ENCODE measurements at regions not wholly inside any gene's neighbourhood (a gene's known extent, or its start where the extent isn't known, plus 50 kb on each side); places are given as distances from the start of the nearest gene placed in this dataset.

DNA sequence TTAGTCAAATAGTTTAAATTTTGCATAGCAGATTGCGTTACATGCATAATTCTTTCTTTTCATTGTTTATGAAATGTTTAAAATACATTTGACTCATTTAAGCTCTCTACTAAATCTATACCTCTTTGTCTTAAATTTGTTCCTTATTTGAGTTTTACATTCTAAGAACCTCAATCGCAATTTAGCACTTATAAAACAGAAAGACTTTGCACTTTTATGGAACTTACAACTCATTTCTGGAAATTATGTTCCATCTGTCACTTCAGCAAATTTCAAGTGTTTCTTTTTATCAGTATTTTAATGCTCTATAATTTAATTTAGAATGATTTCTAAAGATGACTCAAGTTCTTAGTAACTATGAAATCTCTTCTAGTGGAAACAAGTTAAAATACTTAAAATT, 1505.8 kb upstream of the SPRY2 start:
- Histone ChIP-seq H3K4me2 (ENCODE audit: low read length) (no peak overlapping the region), H3K4me3 (ENCODE audit: low read length) (no peak overlapping the region), H3K9ac (ENCODE audit: low read depth, low read length) (no peak overlapping the region), H3K4me1 (ENCODE audit: control insufficient read depth, insufficient read depth, low read length) (no peaks in the 10 kb centered on the region), H3K9me3 (replicated peaks; ENCODE audit: low read length) (no peaks in the 10 kb centered on the region), H3K36me3 (ENCODE audit: insufficient read depth, low read length) (no peaks in the 10 kb centered on the region), H3K27me3 (ENCODE audit: control insufficient read depth, insufficient read depth, low read length) (no peaks in the 10 kb centered on the region)

DNA sequence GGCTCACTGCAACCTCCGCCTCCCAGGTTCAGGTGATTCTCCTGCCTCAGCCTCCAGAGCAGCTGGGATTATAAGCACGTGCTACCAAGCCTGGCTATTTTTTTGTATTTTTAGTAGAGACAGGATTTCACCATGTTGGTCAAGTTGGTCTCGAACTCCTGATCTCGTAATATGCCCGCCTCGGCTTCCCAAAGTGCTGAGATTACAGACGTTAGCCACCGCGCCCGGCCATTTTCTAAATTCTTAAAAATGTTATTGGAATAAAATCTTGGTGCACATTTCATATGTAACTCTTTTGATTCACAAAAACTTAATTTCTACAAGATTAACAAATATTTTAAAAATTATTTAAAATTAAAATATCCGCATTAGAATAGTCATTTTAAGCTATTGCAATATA, 1480.3 kb upstream of the SPRY2 start:
- H3K4me2 ChIP-seq (ENCODE audit: low read length), result no peak overlapping the region
- H3K27me3 ChIP-seq (ENCODE audit: control insufficient read depth, insufficient read depth, low read length), result no peaks in the 10 kb centered on the region

DNA sequence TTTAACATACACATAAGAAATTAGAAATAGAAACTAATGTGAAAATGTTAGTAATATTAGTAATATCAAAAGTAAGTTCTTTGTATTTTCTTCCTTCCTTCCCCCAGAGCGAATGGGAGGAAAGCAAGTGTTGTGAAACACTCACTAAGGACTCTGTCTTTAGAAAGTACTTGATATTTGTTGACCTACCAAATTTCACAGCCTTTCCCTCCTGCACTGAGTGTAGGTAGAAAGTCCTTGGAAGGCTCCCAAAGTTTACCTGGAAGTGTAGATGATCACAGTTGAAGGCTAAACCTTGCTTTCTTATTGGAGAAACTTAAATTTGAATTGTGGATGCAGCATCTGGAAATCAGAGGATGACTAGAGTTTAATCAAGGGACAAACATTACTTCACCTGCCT, 1459.5 kb upstream of the SPRY2 start:
- Histone ChIP-seq H3K9me3 (replicated peaks; ENCODE audit: low read length) (peaks cover 3% of the 10 kb centered on the region), H3K4me2 (ENCODE audit: low read length) (no peak overlapping the region), H3K27me3 (ENCODE audit: control insufficient read depth, insufficient read depth, low read length) (no peaks in the 10 kb centered on the region), H3K36me3 (ENCODE audit: insufficient read depth, low read length) (no peaks in the 10 kb centered on the region), H3K9ac (ENCODE audit: low read depth, low read length) (no peak overlapping the region), H3K4me1 (ENCODE audit: control insufficient read depth, insufficient read depth, low read length) (no peaks in the 10 kb centered on the region), H3K4me3 (ENCODE audit: low read length) (no peak overlapping the region)

More for the DNA sequence above, 1480.3 kb upstream of the SPRY2 start:
- Histone ChIP-seq H3K36me3 (ENCODE audit: insufficient read depth, low read length) (no peaks in the 10 kb centered on the region), H3K4me1 (ENCODE audit: control insufficient read depth, insufficient read depth, low read length) (no peaks in the 10 kb centered on the region), H3K4me3 (ENCODE audit: low read length) (no peak overlapping the region), H3K9ac (ENCODE audit: low read depth, low read length) (no peak overlapping the region), H3K9me3 (replicated peaks; ENCODE audit: low read length) (peaks cover 4% of the 10 kb centered on the region)

DNA sequence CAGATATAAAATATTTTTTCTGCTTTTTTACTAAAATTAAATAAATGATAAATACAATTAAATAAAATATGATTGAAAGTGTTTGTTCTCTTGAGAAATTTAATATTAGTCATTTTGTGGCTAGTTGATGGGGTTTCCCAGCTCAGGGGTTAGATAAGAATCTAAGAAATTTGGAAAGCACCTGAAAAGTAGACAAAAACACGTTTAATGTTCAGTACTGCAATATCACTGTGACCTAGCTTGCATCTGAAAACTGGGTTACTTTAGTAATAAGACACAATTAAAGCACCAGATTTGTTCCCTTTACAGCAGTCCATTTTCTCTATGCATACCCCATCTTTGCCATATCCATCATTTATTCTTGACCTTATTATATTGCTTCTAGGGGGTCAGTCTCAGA, 1454.8 kb upstream of the SPRY2 start:
- Histone ChIP-seq H3K4me1 (ENCODE audit: control insufficient read depth, insufficient read depth, low read length) (no peaks in the 10 kb centered on the region), H3K4me3 (ENCODE audit: low read length) (no peak overlapping the region), H3K4me2 (ENCODE audit: low read length) (no peak overlapping the region), H3K9me3 (replicated peaks; ENCODE audit: low read length) (peaks cover under 1% of the 10 kb centered on the region), H3K27me3 (ENCODE audit: control insufficient read depth, insufficient read depth, low read length) (no peaks in the 10 kb centered on the region), H3K36me3 (ENCODE audit: insufficient read depth, low read length) (no peaks in the 10 kb centered on the region), H3K9ac (ENCODE audit: low read depth, low read length) (no peak overlapping the region)

DNA sequence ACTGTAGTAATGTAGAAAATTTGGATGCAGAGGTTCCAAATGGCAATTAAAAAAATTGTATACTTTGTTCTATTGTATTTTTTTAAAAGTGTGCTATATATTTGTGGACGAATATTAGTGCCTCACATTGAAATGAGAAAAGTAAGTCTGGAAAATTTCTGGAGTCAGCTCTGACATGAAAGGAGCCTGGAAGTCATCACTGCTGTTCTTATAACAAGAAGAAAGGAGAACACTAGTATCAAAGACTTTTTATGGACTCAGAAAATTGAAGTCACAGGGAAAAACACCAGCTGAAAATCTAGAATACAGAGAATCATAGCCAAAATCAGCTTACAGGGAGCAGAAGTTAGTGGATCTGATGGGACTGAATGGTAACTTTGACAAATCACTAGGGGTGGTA, 1450.7 kb upstream of the SPRY2 start:
- Histone ChIP-seq H3K9ac (ENCODE audit: low read depth, low read length) (no peak overlapping the region), H3K4me3 (ENCODE audit: low read length) (no peak overlapping the region), H3K4me2 (ENCODE audit: low read length) (no peak overlapping the region), H3K9me3 (replicated peaks; ENCODE audit: low read length) (no peaks in the 10 kb centered on the region), H3K4me1 (ENCODE audit: control insufficient read depth, insufficient read depth, low read length) (no peaks in the 10 kb centered on the region), H3K36me3 (ENCODE audit: insufficient read depth, low read length) (no peaks in the 10 kb centered on the region), H3K27me3 (ENCODE audit: control insufficient read depth, insufficient read depth, low read length) (no peaks in the 10 kb centered on the region)

DNA sequence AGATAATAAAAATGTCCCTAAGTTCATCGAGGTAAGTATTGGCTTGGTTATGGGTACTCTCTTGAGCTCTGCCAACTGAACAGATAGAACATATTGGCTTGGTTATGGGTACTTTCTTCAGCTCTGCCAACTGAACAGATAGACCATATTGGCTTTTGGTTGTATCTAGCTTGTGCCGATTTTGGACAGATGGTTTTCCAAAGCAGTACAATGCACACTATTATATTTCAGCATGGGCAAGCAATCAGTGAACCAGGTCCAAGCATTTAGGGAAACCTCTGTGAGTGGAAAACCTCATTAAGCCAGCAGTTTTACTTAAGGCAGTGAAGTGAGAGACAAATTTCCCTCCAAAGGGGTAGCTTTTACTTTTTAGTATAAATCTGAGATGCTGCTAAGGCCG, 1440.5 kb upstream of the SPRY2 start:
- Histone ChIP-seq H3K9me3 (replicated peaks; ENCODE audit: low read length) (no peaks in the 10 kb centered on the region), H3K4me3 (ENCODE audit: low read length) (no peak overlapping the region), H3K9ac (ENCODE audit: low read depth, low read length) (no peak overlapping the region), H3K36me3 (ENCODE audit: insufficient read depth, low read length) (no peaks in the 10 kb centered on the region), H3K27me3 (ENCODE audit: control insufficient read depth, insufficient read depth, low read length) (no peaks in the 10 kb centered on the region), H3K4me2 (ENCODE audit: low read length) (no peak overlapping the region), H3K4me1 (ENCODE audit: control insufficient read depth, insufficient read depth, low read length) (no peaks in the 10 kb centered on the region)

DNA sequence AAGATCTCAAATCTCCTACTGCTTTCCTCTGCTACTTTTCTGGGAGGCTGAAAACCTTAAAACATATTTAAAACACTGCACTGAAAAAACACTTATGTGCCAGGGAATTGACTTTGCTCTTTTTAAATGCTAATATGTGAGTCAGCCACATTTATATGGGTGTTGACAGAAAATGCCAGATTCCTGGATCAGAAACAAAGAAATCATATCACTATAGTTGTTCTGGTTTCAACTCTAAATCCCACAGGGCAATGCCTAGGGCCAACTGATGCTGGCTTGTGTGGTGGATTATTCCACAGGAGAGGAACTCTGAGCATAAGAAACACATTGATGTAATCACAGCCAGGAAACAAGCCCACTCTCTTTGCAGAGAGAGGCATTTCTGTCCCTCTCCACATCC, 1439.0 kb upstream of the SPRY2 start:
- H3K4me2 ChIP-seq (ENCODE audit: low read length), result no peak overlapping the region
- no peaks in the 10 kb centered on the region for H3K27me3 ChIP-seq (ENCODE audit: control insufficient read depth, insufficient read depth, low read length)
- no peaks in the 10 kb centered on the region for H3K4me1 ChIP-seq (ENCODE audit: control insufficient read depth, insufficient read depth, low read length)
- no peaks in the 10 kb centered on the region for H3K36me3 ChIP-seq (ENCODE audit: insufficient read depth, low read length)
- no peak overlapping the region for H3K4me3 ChIP-seq (ENCODE audit: low read length)
- H3K9me3 ChIP-seq (replicated peaks; ENCODE audit: low read length), result no peaks in the 10 kb centered on the region
- no peak overlapping the region for H3K9ac ChIP-seq (ENCODE audit: low read depth, low read length)

DNA sequence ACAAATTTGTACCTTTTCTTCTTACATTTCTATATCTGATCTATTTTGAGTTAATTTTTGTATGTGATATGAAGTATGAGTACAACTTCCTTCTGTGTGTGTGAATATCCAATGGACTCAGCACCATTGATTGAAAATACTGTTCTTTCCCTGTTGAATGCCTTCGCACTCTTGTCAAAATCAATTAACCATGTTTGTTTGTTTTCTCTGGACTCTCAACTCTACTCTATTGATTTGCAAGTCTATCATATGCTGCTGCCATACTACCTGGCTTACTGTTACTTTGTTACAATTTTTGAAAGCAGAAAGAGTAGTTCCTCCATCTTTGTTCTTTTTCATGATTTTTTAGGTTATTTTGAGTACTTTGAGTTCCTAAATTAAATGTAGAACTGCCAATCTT, 1437.4 kb upstream of the SPRY2 start:
- no peaks in the 10 kb centered on the region for H3K9me3 ChIP-seq (replicated peaks; ENCODE audit: low read length)
- H3K4me3 ChIP-seq (ENCODE audit: low read length), result no peak overlapping the region
- no peaks in the 10 kb centered on the region for H3K4me1 ChIP-seq (ENCODE audit: control insufficient read depth, insufficient read depth, low read length)
- H3K4me2 ChIP-seq (ENCODE audit: low read length), result no peak overlapping the region
- no peaks in the 10 kb centered on the region for H3K27me3 ChIP-seq (ENCODE audit: control insufficient read depth, insufficient read depth, low read length)
- no peaks in the 10 kb centered on the region for H3K36me3 ChIP-seq (ENCODE audit: insufficient read depth, low read length)
- H3K9ac ChIP-seq (ENCODE audit: low read depth, low read length), result no peak overlapping the region

DNA sequence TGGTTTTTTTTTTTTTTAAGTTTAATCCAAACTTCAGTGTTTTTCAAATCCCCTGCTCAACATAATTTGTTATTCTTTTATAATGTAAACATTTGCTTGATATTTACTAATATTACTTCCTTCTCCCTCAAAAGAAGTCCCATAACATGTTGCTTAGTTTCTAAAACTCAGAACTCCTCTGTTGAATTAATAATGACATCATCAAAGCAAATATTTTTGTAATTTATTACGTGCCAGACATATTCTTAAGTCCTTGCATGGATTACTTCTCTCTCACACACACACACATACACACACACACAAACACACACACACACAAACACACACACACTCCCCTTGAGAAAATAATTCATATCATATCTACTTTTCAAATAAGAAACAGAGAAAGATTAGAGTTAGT, 1432.3 kb upstream of the SPRY2 start:
- Histone ChIP-seq H3K4me1 (ENCODE audit: control insufficient read depth, insufficient read depth, low read length) (no peaks in the 10 kb centered on the region), H3K4me3 (ENCODE audit: low read length) (no peak overlapping the region), H3K27me3 (ENCODE audit: control insufficient read depth, insufficient read depth, low read length) (no peaks in the 10 kb centered on the region), H3K4me2 (ENCODE audit: low read length) (no peak overlapping the region), H3K36me3 (ENCODE audit: insufficient read depth, low read length) (no peaks in the 10 kb centered on the region), H3K9ac (ENCODE audit: low read depth, low read length) (no peak overlapping the region), H3K9me3 (replicated peaks; ENCODE audit: low read length) (no peaks in the 10 kb centered on the region)

DNA sequence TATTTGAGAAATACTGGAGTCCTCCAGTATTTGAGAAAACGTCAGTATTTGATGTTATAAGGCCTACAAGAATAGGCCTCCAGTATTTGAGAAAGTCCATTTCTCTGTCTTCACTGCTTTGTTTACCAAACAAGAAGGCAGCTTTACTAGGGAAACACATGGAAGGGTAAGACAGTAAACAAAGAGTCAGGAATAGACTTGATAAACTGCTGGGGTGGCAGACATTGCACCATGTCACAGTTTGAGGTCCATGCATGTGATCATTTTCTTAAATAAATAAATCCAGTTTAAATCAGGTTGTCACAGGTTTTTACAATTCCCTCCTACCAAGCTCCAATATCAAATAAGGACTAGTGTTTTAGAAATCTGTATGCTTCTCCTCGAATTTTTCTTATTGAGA, 1431.0 kb upstream of the SPRY2 start:
- H3K27me3 ChIP-seq (ENCODE audit: control insufficient read depth, insufficient read depth, low read length), result no peaks in the 10 kb centered on the region
- no peak overlapping the region for H3K9ac ChIP-seq (ENCODE audit: low read depth, low read length)
- no peaks in the 10 kb centered on the region for H3K4me1 ChIP-seq (ENCODE audit: control insufficient read depth, insufficient read depth, low read length)

DNA sequence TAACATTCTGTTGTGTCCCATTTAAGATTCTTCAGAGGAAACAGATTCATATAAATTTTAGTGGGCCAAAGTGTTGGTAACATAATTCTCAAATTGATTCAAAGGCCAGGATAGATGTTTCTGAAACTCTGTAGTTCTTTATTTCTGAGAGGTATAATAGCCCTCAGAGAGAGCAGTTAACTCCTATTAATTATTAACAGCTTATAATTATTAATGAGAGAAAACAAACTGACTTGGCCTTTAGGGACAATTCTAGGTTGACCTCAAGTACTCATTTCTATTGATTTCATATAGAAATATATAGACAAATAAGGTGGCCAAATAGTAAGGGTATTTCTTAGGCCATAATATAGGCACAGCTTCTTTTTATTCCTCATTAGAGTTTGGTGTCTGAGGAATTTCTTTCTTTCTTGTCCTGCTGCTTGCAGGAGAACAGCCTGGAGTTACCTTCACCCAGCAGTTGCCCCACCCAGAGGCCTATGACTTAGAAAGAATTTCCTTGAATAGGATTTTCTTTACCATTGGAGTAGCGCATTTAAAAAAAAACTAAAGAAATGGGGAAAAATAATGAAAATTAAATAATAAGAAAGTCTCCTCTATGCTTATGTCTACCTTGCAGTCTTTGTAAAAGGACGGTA, 1430.1 kb upstream of the SPRY2 start:
- H3K4me2 ChIP-seq (ENCODE audit: low read length), result no peak overlapping the region
- H3K4me1 ChIP-seq (ENCODE audit: control insufficient read depth, insufficient read depth, low read length), result no peaks in the 10 kb centered on the region
- H3K36me3 ChIP-seq (ENCODE audit: insufficient read depth, low read length), result no peaks in the 10 kb centered on the region
- H3K9me3 ChIP-seq (replicated peaks; ENCODE audit: low read length), result no peaks in the 10 kb centered on the region
- H3K27me3 ChIP-seq (ENCODE audit: control insufficient read depth, insufficient read depth, low read length), result no peaks in the 10 kb centered on the region
- no peak overlapping the region for H3K4me3 ChIP-seq (ENCODE audit: low read length)
- H3K9ac ChIP-seq (ENCODE audit: low read depth, low read length), result no peak overlapping the region

More for the DNA sequence above, 1431.0 kb upstream of the SPRY2 start:
- H3K4me3 ChIP-seq (ENCODE audit: low read length), result no peak overlapping the region
- no peaks in the 10 kb centered on the region for H3K36me3 ChIP-seq (ENCODE audit: insufficient read depth, low read length)
- H3K4me2 ChIP-seq (ENCODE audit: low read length), result no peak overlapping the region
- H3K9me3 ChIP-seq (replicated peaks; ENCODE audit: low read length), result no peaks in the 10 kb centered on the region

DNA sequence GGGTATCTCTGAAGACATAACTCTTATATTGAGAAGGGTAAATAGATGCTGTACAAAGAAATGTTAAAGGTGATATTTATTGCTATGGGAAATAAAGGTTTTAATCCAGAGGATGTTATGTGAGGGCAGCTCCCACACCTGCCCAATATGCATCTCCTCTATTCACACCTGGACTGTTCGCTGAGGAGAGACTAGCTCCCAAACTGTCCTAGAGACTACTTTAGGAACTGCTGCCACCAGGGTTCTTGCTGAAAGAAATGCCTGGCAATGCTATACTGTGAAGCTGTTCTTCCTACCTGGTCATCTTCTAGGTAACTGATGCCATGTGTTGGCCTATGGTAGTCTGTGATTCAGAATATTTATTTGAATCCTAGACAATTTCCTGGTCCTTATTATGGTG, 1421.5 kb upstream of the SPRY2 start:
- no peak overlapping the region for H3K4me3 ChIP-seq (ENCODE audit: low read length)
- no peak overlapping the region for H3K9ac ChIP-seq (ENCODE audit: low read depth, low read length)
- no peaks in the 10 kb centered on the region for H3K4me1 ChIP-seq (ENCODE audit: control insufficient read depth, insufficient read depth, low read length)
- no peaks in the 10 kb centered on the region for H3K27me3 ChIP-seq (ENCODE audit: control insufficient read depth, insufficient read depth, low read length)
- no peaks in the 10 kb centered on the region for H3K36me3 ChIP-seq (ENCODE audit: insufficient read depth, low read length)
- peaks cover 11% of the 10 kb centered on the region for H3K9me3 ChIP-seq (replicated peaks; ENCODE audit: low read length)
- H3K4me2 ChIP-seq (ENCODE audit: low read length), result no peak overlapping the region

Data from skeletal muscle satellite cell (primary cell).